ENCODE measurements at regions not wholly inside any gene's neighbourhood (a gene's known extent, or its start where the extent isn't known, plus 50 kb on each side); places are given as distances from the start of the nearest gene placed in this dataset.

DNA sequence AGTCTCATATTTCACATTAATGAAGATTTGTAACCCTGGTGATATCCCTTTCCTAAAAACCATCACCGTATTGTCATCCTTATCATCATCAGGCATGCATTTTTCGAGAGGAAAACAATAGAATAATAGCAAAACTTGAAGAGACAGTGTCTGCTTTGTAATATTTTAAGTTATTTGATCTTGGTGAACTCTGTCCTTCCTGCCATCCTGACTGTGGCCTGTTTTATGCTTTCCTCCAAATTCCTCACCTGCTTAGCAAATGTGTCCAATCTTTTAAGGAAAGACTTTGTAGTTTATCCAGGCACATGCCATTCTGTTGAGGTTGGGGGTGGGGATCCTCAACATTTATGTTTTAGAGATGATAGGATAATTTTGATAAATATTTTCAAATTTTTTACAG, 306.1 kb upstream of the COL8A1 start:
- Histone ChIP-seq H3K4me2 (ENCODE audit: insufficient read depth, low read length) (no peak overlapping the region), H3K4me3 (ENCODE audit: insufficient read depth, low read length) (no peak overlapping the region), H3K27ac (ENCODE audit: low read depth, low read length) (no peak overlapping the region), H2AFZ (ENCODE audit: low read length) (no peak overlapping the region), H4K20me1 (ENCODE audit: insufficient read depth, low read length) (no peaks in the 10 kb centered on the region), H3K9me3 (ENCODE audit: low read depth, low read length) (no peaks in the 10 kb centered on the region), H3K4me1 (ENCODE audit: insufficient read depth, low read length) (peaks cover 14% of the 10 kb centered on the region), H3K36me3 (ENCODE audit: insufficient read depth, low read length) (no peaks in the 10 kb centered on the region), H3K79me2 (ENCODE audit: insufficient read depth, low read length) (no peaks in the 10 kb centered on the region), H3K27me3 (ENCODE audit: insufficient read depth, low read length) (no peaks in the 10 kb centered on the region)
- no peak for DNase-seq (ENCODE audit: insufficient read length, low spot score, missing footprints)
- TF ChIP-seq, protein P1, sequence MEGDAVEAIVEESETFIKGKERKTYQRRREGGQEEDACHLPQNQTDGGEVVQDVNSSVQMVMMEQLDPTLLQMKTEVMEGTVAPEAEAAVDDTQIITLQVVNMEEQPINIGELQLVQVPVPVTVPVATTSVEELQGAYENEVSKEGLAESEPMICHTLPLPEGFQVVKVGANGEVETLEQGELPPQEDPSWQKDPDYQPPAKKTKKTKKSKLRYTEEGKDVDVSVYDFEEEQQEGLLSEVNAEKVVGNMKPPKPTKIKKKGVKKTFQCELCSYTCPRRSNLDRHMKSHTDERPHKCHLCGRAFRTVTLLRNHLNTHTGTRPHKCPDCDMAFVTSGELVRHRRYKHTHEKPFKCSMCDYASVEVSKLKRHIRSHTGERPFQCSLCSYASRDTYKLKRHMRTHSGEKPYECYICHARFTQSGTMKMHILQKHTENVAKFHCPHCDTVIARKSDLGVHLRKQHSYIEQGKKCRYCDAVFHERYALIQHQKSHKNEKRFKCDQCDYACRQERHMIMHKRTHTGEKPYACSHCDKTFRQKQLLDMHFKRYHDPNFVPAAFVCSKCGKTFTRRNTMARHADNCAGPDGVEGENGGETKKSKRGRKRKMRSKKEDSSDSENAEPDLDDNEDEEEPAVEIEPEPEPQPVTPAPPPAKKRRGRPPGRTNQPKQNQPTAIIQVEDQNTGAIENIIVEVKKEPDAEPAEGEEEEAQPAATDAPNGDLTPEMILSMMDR (IDR thresholded peaks at IDR 0.05; ENCODE audit: extremely low read depth, low read depth, low read length), result no peak

DNA sequence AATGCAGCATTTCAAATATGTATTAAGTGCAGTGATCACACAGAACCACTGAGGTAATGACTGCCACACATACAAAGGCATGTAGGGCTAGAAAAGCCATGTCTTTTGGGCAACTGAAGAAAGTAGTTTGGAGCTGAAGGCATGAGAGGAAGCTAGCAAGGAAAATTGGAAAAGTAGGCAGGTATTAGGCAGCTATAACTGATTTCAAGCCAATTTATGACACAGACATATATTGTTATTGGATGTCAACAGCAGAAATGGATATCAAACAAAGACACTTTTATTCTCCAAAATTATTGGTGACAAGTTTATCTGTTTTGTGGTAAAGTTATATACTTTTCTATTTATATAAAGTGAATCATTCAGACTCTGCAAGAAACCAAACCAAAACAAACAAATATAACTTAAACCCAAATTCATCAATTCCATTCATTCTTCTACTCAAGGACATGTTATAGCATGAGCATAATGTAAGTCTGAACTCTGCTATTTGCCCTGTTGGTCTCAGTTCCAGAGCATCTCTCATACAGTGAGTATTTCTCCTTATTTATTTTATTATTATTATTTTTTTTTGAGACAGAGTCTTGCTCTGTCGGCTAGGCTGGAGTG, 307.4 kb upstream of the COL8A1 start:
- Histone ChIP-seq H2AFZ (ENCODE audit: low read length) (no peak overlapping the region), H3K4me2 (ENCODE audit: insufficient read depth, low read length) (peak overlapping the region; percentile 23), H4K20me1 (ENCODE audit: insufficient read depth, low read length) (no peaks in the 10 kb centered on the region), H3K27me3 (ENCODE audit: insufficient read depth, low read length) (no peaks in the 10 kb centered on the region), H3K27ac (ENCODE audit: low read depth, low read length) (no peak overlapping the region), H3K36me3 (ENCODE audit: insufficient read depth, low read length) (no peaks in the 10 kb centered on the region), H3K4me3 (ENCODE audit: insufficient read depth, low read length) (no peak overlapping the region), H3K79me2 (ENCODE audit: insufficient read depth, low read length) (no peaks in the 10 kb centered on the region), H3K9me3 (ENCODE audit: low read depth, low read length) (no peaks in the 10 kb centered on the region), H3K4me1 (ENCODE audit: insufficient read depth, low read length) (peaks cover 14% of the 10 kb centered on the region)
- DNase-seq (ENCODE audit: insufficient read length, low spot score, missing footprints), result no peak
- TF ChIP-seq, protein P1 (IDR thresholded peaks at IDR 0.05; ENCODE audit: extremely low read depth, low read depth, low read length), result no peak

DNA sequence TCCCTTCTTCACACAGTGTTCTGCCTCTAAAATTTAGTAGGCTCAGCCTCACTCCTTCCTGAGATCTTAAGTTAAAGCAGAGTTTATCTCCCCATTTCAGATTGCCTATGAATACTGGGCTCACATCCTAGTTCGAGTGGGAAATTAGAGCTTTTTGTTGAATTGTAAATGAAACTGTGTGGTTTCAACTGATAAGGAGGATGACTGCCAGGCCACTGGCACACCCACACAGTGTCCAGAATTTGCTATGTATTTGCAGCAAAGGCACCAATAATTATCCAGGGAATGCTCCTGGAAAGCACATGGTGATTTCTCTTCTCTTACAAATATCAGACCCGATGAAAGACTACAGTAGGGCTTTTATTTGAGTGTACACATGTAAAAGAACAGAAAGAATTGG, 308.1 kb upstream of the COL8A1 start:
- H3K4me1 ChIP-seq (ENCODE audit: insufficient read depth, low read length), result peaks cover 14% of the 10 kb centered on the region
- no peaks in the 10 kb centered on the region for H4K20me1 ChIP-seq (ENCODE audit: insufficient read depth, low read length)
- TF ChIP-seq, protein P1 (IDR thresholded peaks at IDR 0.05; ENCODE audit: extremely low read depth, low read depth, low read length), result no peak
- H3K4me2 ChIP-seq (ENCODE audit: insufficient read depth, low read length), result peak overlapping the region; percentile 23
- no peaks in the 10 kb centered on the region for H3K9me3 ChIP-seq (ENCODE audit: low read depth, low read length)
- H3K79me2 ChIP-seq (ENCODE audit: insufficient read depth, low read length), result no peaks in the 10 kb centered on the region
- H3K27ac ChIP-seq (ENCODE audit: low read depth, low read length), result peak overlapping the region; percentile 15
- no peak overlapping the region for H3K4me3 ChIP-seq (ENCODE audit: insufficient read depth, low read length)
- H3K36me3 ChIP-seq (ENCODE audit: insufficient read depth, low read length), result no peaks in the 10 kb centered on the region
- H2AFZ ChIP-seq (ENCODE audit: low read length), result no peak overlapping the region
- peak; percentile 18 for DNase-seq (ENCODE audit: insufficient read length, low spot score, missing footprints)
- no peaks in the 10 kb centered on the region for H3K27me3 ChIP-seq (ENCODE audit: insufficient read depth, low read length)

DNA sequence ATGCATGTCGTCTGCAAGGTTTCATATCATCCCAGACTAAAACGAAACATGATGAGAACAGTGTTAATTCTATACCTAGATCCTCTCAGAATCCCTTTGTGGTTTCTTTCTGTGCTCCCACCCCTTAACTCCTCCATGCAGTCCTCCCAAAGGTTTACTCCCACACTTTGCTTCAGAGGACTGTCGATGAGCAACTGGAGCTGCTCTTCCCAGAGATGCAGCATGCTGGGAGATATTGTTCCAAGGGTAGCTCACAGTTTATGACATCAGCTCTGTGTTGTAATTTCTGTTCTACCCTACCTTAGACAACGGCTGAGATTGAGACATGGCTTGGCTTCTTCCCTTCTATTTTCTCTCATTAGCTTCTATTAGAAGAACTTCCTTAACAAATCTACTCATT, 313.0 kb upstream of the COL8A1 start:
- H4K20me1 ChIP-seq (ENCODE audit: insufficient read depth, low read length), result no peaks in the 10 kb centered on the region
- H3K9me3 ChIP-seq (ENCODE audit: low read depth, low read length), result no peaks in the 10 kb centered on the region
- TF ChIP-seq, protein P1 (IDR thresholded peaks at IDR 0.05; ENCODE audit: extremely low read depth, low read depth, low read length), result no peak
- H3K4me2 ChIP-seq (ENCODE audit: insufficient read depth, low read length), result no peak overlapping the region
- H3K4me1 ChIP-seq (ENCODE audit: insufficient read depth, low read length), result peaks cover 13% of the 10 kb centered on the region
- no peaks in the 10 kb centered on the region for H3K79me2 ChIP-seq (ENCODE audit: insufficient read depth, low read length)
- H3K4me3 ChIP-seq (ENCODE audit: insufficient read depth, low read length), result no peak overlapping the region
- no peak for DNase-seq (ENCODE audit: insufficient read length, low spot score, missing footprints)
- no peaks in the 10 kb centered on the region for H3K27me3 ChIP-seq (ENCODE audit: insufficient read depth, low read length)
- no peaks in the 10 kb centered on the region for H3K36me3 ChIP-seq (ENCODE audit: insufficient read depth, low read length)
- no peak overlapping the region for H3K27ac ChIP-seq (ENCODE audit: low read depth, low read length)
- H2AFZ ChIP-seq (ENCODE audit: low read length), result no peak overlapping the region

All from osteoblast (primary cell).